Naive B cell (primary cell): ENCODE measurements at regions not wholly inside any gene's neighbourhood (a gene's known extent, or its start where the extent isn't known, plus 50 kb on each side); places are given as distances from the start of the nearest gene placed in this dataset.

ENCODE experiments used
- ATAC-seq, 2 donors: fragments of 150-1000 bp; cut with Tn5 transposase; 2 replicates each; pipeline ENCODE4 v1.10.0; 2021; ENCODE audit warnings: low read depth in 2 of 2, mild to moderate bottlenecking in 2 of 2, moderate library complexity in 2 of 2
- DNase-seq: peaks from one replicate; pipeline ENCODE4 v3.0.0; 2022
- H3K27ac Mint-ChIP-seq, 6 donors: one replicate each; pipeline ENCODE4 v1.8.0; 2020 to 2022; ENCODE audit warnings: mild to moderate bottlenecking in 6 of 6, mixed read lengths in 6 of 6, moderate library complexity in 5 of 6, inconsistent platforms in 2 of 6
- H3K27me3 Mint-ChIP-seq, 3 donors: one replicate each; pipeline ENCODE4 v1.8.0; 2021 to 2022; ENCODE audit warnings: mixed read lengths in 3 of 3, mild to moderate bottlenecking in 1 of 3
- H3K36me3 Mint-ChIP-seq, 2 donors: one replicate each; pipeline ENCODE4 v1.8.0; 2020 to 2022; ENCODE audit warnings: mixed read lengths in 2 of 2, inconsistent platforms in 1 of 2, mild to moderate bottlenecking in 1 of 2
- H3K4me1 Mint-ChIP-seq, 3 donors: one replicate each; pipeline ENCODE4 v1.8.0; 2020 to 2022; ENCODE audit warnings: mixed read lengths in 3 of 3, inconsistent platforms in 1 of 3, mild to moderate bottlenecking in 1 of 3, moderate library complexity in 1 of 3
- H3K4me3 Mint-ChIP-seq, 8 donors: one replicate each; pipeline ENCODE4 v1.8.0; 2020 to 2022; ENCODE audit warnings: mild to moderate bottlenecking in 8 of 8, mixed read lengths in 8 of 8, moderate library complexity in 8 of 8, inconsistent platforms in 2 of 8
- H3K9me3 Mint-ChIP-seq, 7 donors: one replicate each; pipeline ENCODE4 v1.8.0; 2020 to 2022; ENCODE audit warnings: mixed read lengths in 7 of 7, mild to moderate bottlenecking in 5 of 7, inconsistent platforms in 2 of 7, moderate library complexity in 1 of 7

- peaks cover 0 to 16% (median 13%) of the 10 kb centered on the region in 3 donors for H3K27me3 Mint-ChIP-seq
- no peaks in the 10 kb centered on the region for H3K4me1 Mint-ChIP-seq
- H3K4me3 Mint-ChIP-seq, result no peak overlapping the region
- H3K27ac Mint-ChIP-seq, result no peak overlapping the region
- peaks cover 0 to 4% (median 0%) of the 10 kb centered on the region in 7 donors for H3K9me3 Mint-ChIP-seq
- DNase-seq, result no peak
- H3K36me3 Mint-ChIP-seq, result no peaks in the 10 kb centered on the region
- ATAC-seq, result no peak
Observed at GRCh38 chr6:165723326-165723725, 60.3 kb upstream of the PDE10A start.

DNA sequence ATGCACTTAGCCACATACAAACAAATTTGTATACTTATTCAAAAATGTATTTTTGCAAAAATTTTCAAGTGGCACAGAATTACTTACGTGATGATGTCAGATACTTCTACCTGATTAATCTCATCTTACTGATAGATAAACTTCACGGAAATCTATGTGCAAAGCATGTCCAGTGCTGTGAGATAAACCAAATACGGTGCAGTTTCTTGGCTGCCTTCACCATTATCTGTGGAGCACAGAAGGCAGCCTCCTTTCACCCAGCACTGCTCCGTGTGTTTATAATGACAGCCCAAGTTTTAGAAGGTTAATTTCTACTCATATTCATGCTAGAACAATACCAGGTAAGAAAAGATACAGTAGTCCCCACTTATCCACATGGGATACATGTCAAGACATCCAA is 59.0 kb upstream of the PDE10A start:
- peaks cover 5 to 16% (median 13%) of the 10 kb centered on the region in 3 donors for H3K27me3 Mint-ChIP-seq
- DNase-seq, result no peak
- H3K4me3 Mint-ChIP-seq, result no peak overlapping the region
- ATAC-seq, result no peak
- H3K4me1 Mint-ChIP-seq, result no peaks in the 10 kb centered on the region
- H3K36me3 Mint-ChIP-seq, result no peaks in the 10 kb centered on the region
- H3K27ac Mint-ChIP-seq, result no peak overlapping the region
- H3K9me3 Mint-ChIP-seq, result peaks cover 0 to 4% (median 0%) of the 10 kb centered on the region in 7 donors

GRCh38 chr6:165721356-165721755 is 58.3 kb upstream of the PDE10A start:
- Mint-ChIP-seq H3K4me1 (no peaks in the 10 kb centered on the region), H3K27ac (no peak overlapping the region), H3K9me3 (peaks cover 0 to 4% (median 0%) of the 10 kb centered on the region in 7 donors), H3K36me3 (no peaks in the 10 kb centered on the region), H3K4me3 (no peak overlapping the region), H3K27me3 (peaks cover 5 to 16% (median 13%) of the 10 kb centered on the region in 3 donors)
- no peak for ATAC-seq
- no peak for DNase-seq

GRCh38 chr6:165718491-165718891 is 55.5 kb upstream of the PDE10A start:
- Mint-ChIP-seq H3K9me3 (no peaks in the 10 kb centered on the region), H3K4me3 (no peak overlapping the region), H3K36me3 (no peaks in the 10 kb centered on the region), H3K4me1 (no peaks in the 10 kb centered on the region), H3K27me3 (peaks cover 0 to 8% (median 5%) of the 10 kb centered on the region in 3 donors), H3K27ac (no peak overlapping the region)
- no peak for DNase-seq
- ATAC-seq, result no peak

DNA sequence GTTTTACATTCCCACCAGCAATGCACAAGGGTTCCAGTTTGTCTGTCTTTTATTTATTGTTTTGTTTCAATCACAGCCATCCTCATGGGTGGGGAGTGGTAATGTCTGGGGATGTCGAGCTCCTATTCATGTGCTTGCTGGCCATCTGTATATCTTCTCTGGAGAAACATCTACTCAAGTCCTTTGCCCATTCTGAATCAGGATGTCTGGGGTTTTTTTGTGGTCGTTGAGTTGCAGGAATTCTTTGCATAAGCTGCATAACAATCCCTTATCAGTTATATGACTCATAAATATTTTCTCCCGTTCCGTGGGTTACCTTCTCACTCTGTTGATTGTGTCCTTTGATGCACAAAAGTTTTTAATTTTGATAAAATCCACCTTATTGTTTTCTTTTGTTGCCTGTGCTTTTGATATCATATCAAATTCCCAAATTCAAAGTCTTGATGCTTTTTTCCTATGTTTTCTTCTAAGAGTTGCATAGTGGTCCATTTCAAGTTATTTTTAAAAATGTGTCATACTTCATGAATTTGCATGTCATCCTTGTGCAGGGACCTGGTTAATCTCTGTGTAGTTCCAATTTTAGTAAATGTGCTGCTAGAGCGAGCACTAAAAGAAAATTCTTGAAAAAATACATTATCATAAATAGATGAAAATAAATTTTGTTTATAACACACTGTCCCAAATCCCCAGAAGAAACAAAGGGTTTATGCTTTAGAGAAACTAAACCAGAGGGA is 54.9 kb upstream of the PDE10A start:
- Mint-ChIP-seq H3K9me3 (no peaks in the 10 kb centered on the region), H3K27me3 (peaks cover 0 to 8% (median 5%) of the 10 kb centered on the region in 3 donors), H3K27ac (no peak overlapping the region), H3K4me1 (no peaks in the 10 kb centered on the region), H3K36me3 (no peaks in the 10 kb centered on the region), H3K4me3 (no peak overlapping the region)
- DNase-seq (no peak), ATAC-seq (no peak)

DNA sequence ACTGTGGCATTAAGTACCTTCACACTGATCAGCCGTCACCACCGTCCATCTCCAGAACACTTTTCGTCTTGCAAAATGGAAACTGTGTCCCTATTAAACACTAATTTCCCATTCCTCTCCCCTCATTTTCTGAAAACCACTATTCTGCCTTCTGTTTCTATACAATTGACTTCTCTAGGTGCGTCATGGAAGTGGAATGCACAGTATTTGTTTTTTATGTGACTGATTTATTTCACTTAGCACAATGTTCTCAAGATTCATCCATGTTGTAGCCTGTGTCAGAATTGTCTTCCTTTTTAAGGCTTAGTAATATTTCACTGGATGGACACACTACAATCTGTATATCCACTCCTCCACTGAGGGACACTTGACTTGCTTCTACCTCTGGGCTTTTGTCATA is 53.8 kb upstream of the PDE10A start:
- H3K4me1 Mint-ChIP-seq, result no peaks in the 10 kb centered on the region
- no peaks in the 10 kb centered on the region for H3K36me3 Mint-ChIP-seq
- no peak overlapping the region for H3K27ac Mint-ChIP-seq
- no peaks in the 10 kb centered on the region for H3K9me3 Mint-ChIP-seq
- DNase-seq (no peak), ATAC-seq (no peak)
- H3K4me3 Mint-ChIP-seq, result no peak overlapping the region
- H3K27me3 Mint-ChIP-seq, result peaks cover 0 to 8% (median 5%) of the 10 kb centered on the region in 3 donors

GRCh38 chr6:165715428-165715827 is 52.4 kb upstream of the PDE10A start:
- Mint-ChIP-seq H3K36me3 (no peaks in the 10 kb centered on the region), H3K4me1 (no peaks in the 10 kb centered on the region), H3K27ac (no peak overlapping the region), H3K9me3 (no peaks in the 10 kb centered on the region), H3K27me3 (peaks cover 0 to 8% (median 5%) of the 10 kb centered on the region in 3 donors), H3K4me3 (no peak overlapping the region)
- ATAC-seq (no peak), DNase-seq (no peak)

DNA sequence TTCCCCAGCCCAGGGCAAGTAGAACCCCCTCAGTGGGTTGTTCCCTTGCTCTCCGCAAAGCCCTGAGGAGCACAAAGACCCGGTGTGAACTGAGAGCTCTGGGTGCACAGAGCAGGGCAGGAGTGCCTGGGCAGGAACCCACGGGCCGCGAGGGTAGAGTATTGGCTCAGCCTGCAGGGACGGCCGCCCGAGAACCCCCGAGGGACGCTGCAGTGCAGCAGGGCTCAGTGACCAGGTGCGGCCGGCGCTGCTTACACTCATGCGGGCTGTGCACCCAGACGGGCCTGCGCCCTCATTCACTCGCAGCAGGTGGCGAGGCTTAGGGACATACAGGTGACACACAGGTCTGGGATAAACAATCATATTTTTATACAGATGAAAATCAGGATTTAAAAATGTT is 51.9 kb upstream of the PDE10A start:
- Mint-ChIP-seq H3K4me1 (no peaks in the 10 kb centered on the region), H3K4me3 (no peak overlapping the region), H3K36me3 (no peaks in the 10 kb centered on the region), H3K27me3 (peaks cover 0 to 8% (median 5%) of the 10 kb centered on the region in 3 donors), H3K27ac (no peak overlapping the region), H3K9me3 (peaks cover 0 to 3% (median 0%) of the 10 kb centered on the region in 7 donors)
- ATAC-seq (no peak), DNase-seq (no peak)

GRCh38 chr6:165713845-165714466 is 50.9 kb upstream of the PDE10A start:
- ATAC-seq (no peak), DNase-seq (no peak)
- Mint-ChIP-seq H3K27ac (no peak overlapping the region), H3K27me3 (peaks cover 0 to 5% (median 2%) of the 10 kb centered on the region in 3 donors), H3K9me3 (peaks cover 0 to 7% (median 0%) of the 10 kb centered on the region in 7 donors), H3K4me3 (no peak overlapping the region), H3K36me3 (no peaks in the 10 kb centered on the region), H3K4me1 (no peaks in the 10 kb centered on the region)
